ENCODE measurements at regions not wholly inside any gene's neighbourhood (a gene's known extent, or its start where the extent isn't known, plus 50 kb on each side); places are given as distances from the start of the nearest gene placed in this dataset.
"Not testable (repeated sequence)": the region's sequence is repeated elsewhere in the genome, so short reads cannot be mapped to it uniquely, and the experiment has no call there.

DNA sequence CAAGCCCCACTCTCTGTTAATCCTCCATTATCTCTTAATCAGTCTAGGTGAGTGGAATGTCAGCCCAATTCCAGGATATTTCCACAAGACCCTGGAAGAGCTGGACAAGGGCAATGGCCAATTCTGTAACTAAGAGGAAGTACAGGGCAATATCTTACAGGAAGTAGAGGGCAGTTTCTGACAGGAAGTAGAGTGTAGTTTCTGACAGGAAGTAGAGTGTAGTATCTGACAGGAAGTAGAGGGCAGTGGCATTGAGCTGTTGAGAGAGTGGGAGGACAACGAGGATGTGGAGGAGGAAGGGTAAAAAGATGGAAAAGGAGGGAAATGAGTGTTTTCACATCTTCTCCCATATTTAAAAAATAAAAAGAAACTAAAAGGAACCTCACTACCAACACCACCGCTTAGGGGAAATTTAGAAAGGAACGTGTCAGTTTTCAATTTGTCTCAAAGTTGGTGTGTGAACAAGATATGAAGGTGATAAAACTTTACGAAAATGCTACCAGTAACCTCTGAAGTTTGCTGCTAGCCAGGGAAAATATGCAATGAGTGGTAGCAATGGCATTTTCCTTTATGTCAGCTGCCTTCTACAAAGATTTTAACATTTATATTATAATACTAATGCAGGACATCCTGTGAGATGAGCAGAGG, 430.9 kb upstream of the HNRNPA3 start:
- Mint-ChIP-seq H3K4me3 (no peak overlapping the region), H3K27ac (no peak overlapping the region), H3K9me3 (peaks cover 5% of the 10 kb centered on the region), H3K27me3 (no peaks in the 10 kb centered on the region), H3K4me1 (peaks cover 4% of the 10 kb centered on the region), H3K36me3 (peaks cover 5% of the 10 kb centered on the region)
- DNase-seq (ENCODE audit: low spot score in 2 of 2): no peak
- ATAC-seq (ENCODE audit: low read depth): peak; percentile 26

- peaks cover 4% of the 10 kb centered on the region for H3K4me1 Mint-ChIP-seq
- H3K4me3 Mint-ChIP-seq: no peak overlapping the region
- DNase-seq (ENCODE audit: low spot score in 2 of 2): no peak
- H3K9me3 Mint-ChIP-seq: peaks cover 5% of the 10 kb centered on the region
- peaks cover 5% of the 10 kb centered on the region for H3K36me3 Mint-ChIP-seq
- H3K27ac Mint-ChIP-seq: no peak overlapping the region
- no peaks in the 10 kb centered on the region for H3K27me3 Mint-ChIP-seq
- ATAC-seq (ENCODE audit: low read depth): no peak
These were observed 427.9 kb upstream of the HNRNPA3 start for GRCh38 chr2:176784633-176785200.

DNA sequence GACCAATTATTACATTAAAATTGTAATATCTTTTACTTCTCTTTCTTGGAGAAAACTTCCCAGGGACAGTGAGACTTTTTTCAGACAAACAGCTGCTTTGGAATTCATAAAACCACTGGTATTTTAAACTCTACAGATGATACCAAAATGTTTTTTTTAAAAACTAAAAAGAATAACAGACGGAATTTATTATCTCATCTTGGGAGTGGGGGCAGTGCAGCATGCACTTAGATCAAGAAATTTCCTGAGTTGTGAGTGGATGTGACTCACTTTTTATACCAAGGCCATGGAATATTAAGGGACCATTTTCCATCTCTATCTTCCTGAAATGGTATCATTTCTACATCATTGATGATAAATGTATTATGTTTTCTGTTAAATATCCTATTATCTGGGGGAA, 422.8 kb upstream of the HNRNPA3 start:
- Mint-ChIP-seq H3K27ac (no peak overlapping the region), H3K4me1 (no peaks in the 10 kb centered on the region), H3K36me3 (no peaks in the 10 kb centered on the region), H3K27me3 (peaks cover 8% of the 10 kb centered on the region), H3K9me3 (no peaks in the 10 kb centered on the region), H3K4me3 (no peak overlapping the region)
- no peak for DNase-seq (ENCODE audit: low spot score in 2 of 2)
- ATAC-seq (ENCODE audit: low read depth): no peak

DNA sequence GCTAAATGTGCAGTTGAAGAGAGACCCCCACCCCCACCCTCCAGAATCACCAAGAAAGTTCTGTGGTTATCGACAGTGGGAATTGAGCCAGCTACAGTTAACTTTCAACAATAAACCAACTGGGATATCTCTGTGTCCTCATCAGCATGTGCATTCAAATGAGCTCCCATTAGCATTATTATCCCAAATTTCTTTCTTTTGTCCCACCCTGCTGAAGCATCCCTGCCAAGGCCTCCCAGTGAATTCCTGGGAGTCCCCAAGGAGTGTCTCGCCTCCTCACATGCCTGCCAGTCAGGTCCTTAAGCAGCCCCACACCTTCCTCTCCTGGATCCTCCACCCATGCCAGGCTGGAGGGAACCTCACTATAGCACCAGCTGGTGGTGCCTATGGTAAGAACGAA, 422.1 kb upstream of the HNRNPA3 start:
- ATAC-seq (ENCODE audit: low read depth): no peak
- H3K27me3 Mint-ChIP-seq: peaks cover 8% of the 10 kb centered on the region

DNA sequence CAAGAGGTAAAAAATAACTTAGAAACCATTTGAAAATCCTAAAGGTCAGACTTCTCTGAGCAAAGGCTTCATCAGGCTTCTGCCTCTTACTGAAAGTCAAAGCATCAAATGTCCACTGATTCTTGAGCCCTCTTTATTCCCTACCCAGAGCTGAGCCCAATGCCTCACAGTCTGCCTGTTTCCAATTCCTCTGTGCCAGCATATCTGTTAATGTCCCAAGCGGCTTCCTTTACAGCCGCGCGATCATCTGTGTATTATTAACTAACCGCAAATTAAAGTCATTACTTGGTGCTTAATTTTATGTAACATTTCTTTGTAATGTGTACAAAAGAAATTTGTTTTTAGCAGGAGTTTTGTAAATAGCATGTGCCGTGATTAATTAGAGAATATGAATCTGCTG, 418.8 kb upstream of the HNRNPA3 start:
- Mint-ChIP-seq H3K36me3 (no peaks in the 10 kb centered on the region), H3K9me3 (no peaks in the 10 kb centered on the region), H3K27ac (no peak overlapping the region), H3K27me3 (peaks cover 12% of the 10 kb centered on the region), H3K4me1 (no peaks in the 10 kb centered on the region), H3K4me3 (no peak overlapping the region)
- DNase-seq (ENCODE audit: low spot score in 2 of 2) (no peak), ATAC-seq (ENCODE audit: low read depth) (no peak)

More for the DNA sequence above, 422.1 kb upstream of the HNRNPA3 start:
- Mint-ChIP-seq H3K4me3 (no peak overlapping the region), H3K27ac (no peak overlapping the region), H3K36me3 (no peaks in the 10 kb centered on the region), H3K4me1 (no peaks in the 10 kb centered on the region), H3K9me3 (no peaks in the 10 kb centered on the region)
- no peak for DNase-seq (ENCODE audit: low spot score in 2 of 2)

GRCh38 chr2:176794392-176794791, 418.2 kb upstream of the HNRNPA3 start:
- Mint-ChIP-seq H3K4me3 (no peak overlapping the region), H3K27ac (no peak overlapping the region), H3K27me3 (peaks cover 12% of the 10 kb centered on the region), H3K36me3 (no peaks in the 10 kb centered on the region), H3K4me1 (no peaks in the 10 kb centered on the region), H3K9me3 (no peaks in the 10 kb centered on the region)
- no peak for ATAC-seq (ENCODE audit: low read depth)
- DNase-seq (ENCODE audit: low spot score in 2 of 2): no peak

GRCh38 chr2:176795823-176796222, 416.8 kb upstream of the HNRNPA3 start:
- Mint-ChIP-seq H3K27ac (no peak overlapping the region), H3K27me3 (peaks cover 8% of the 10 kb centered on the region), H3K4me1 (no peaks in the 10 kb centered on the region), H3K4me3 (no peak overlapping the region), H3K9me3 (no peaks in the 10 kb centered on the region), H3K36me3 (no peaks in the 10 kb centered on the region)
- DNase-seq (ENCODE audit: low spot score in 2 of 2) (no peak), ATAC-seq (ENCODE audit: low read depth) (no peak)

GRCh38 chr2:176796677-176797076, 415.9 kb upstream of the HNRNPA3 start:
- not testable (repeated sequence) for H3K27ac Mint-ChIP-seq; H3K4me3 Mint-ChIP-seq; H3K9me3 Mint-ChIP-seq; ATAC-seq (ENCODE audit: low read depth); DNase-seq (ENCODE audit: low spot score in 2 of 2); H3K27me3 Mint-ChIP-seq; H3K4me1 Mint-ChIP-seq; H3K36me3 Mint-ChIP-seq

DNA sequence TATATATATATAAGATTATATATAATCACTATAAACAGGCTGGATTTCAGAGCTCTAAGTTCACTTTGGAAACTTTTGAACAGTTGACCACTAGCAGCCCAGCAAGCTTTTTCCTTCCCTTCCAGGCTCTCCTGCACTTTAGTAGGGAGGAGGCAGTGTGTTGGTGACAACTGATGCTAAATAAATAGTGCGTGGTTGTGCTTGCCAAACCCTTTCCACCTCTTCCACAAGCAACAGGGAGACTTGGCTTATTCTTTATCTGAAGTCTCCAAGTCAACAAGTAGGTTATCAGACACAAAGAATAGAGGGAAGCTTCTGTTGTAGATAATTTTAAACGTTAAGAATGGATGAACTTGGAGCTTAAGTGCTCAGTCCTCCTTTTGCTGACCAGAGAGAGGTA, 408.2 kb upstream of the HNRNPA3 start:
- Mint-ChIP-seq H3K36me3 (no peaks in the 10 kb centered on the region), H3K4me1 (no peaks in the 10 kb centered on the region), H3K4me3 (no peak overlapping the region), H3K27ac (no peak overlapping the region), H3K9me3 (no peaks in the 10 kb centered on the region), H3K27me3 (no peaks in the 10 kb centered on the region)
- DNase-seq (ENCODE audit: low spot score in 2 of 2) (no peak), ATAC-seq (ENCODE audit: low read depth) (no peak)

DNA sequence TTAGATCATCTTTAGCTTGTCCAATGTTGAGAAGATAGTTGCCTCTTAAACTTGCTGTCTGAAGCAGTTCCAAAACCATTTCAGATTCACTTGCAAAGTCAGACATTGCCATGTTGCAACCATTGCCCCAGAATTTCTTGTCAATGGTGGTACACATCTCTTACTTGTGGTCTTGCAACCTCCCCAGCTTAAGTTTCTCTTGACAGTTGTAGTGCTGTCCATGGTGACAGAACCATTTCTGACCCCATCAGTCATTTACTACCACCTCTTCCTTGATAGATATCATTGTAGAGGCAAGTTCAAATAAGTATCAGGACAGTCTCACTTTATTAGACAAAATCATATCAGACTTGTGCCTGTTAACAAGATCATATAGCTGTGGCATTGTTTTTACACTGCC, 407.2 kb upstream of the HNRNPA3 start:
- no peaks in the 10 kb centered on the region for H3K27me3 Mint-ChIP-seq
- H3K4me3 Mint-ChIP-seq: no peak overlapping the region
- ATAC-seq (ENCODE audit: low read depth) (no peak), DNase-seq (ENCODE audit: low spot score in 2 of 2) (no peak)
- no peaks in the 10 kb centered on the region for H3K36me3 Mint-ChIP-seq
- no peaks in the 10 kb centered on the region for H3K4me1 Mint-ChIP-seq
- H3K27ac Mint-ChIP-seq: no peak overlapping the region
- H3K9me3 Mint-ChIP-seq: no peaks in the 10 kb centered on the region

GRCh38 chr2:176812246-176812775, 400.3 kb upstream of the HNRNPA3 start:
- peaks cover 5% of the 10 kb centered on the region for H3K27me3 Mint-ChIP-seq
- peaks cover 2% of the 10 kb centered on the region for H3K4me1 Mint-ChIP-seq
- H3K9me3 Mint-ChIP-seq: no peaks in the 10 kb centered on the region
- no peaks in the 10 kb centered on the region for H3K36me3 Mint-ChIP-seq
- no peak overlapping the region for H3K27ac Mint-ChIP-seq
- ATAC-seq (ENCODE audit: low read depth) (no peak), DNase-seq (ENCODE audit: low spot score in 2 of 2) (no peak)
- H3K4me3 Mint-ChIP-seq: no peak overlapping the region

- Mint-ChIP-seq H3K27ac (no peak overlapping the region), H3K27me3 (peaks cover 6% of the 10 kb centered on the region), H3K4me3 (no peak overlapping the region), H3K36me3 (no peaks in the 10 kb centered on the region), H3K9me3 (no peaks in the 10 kb centered on the region), H3K4me1 (peaks cover 2% of the 10 kb centered on the region)
- no peak for DNase-seq (ENCODE audit: low spot score in 2 of 2)
- ATAC-seq (ENCODE audit: low read depth): no peak
These were observed 399.4 kb upstream of the HNRNPA3 start for GRCh38 chr2:176813156-176813555.

DNA sequence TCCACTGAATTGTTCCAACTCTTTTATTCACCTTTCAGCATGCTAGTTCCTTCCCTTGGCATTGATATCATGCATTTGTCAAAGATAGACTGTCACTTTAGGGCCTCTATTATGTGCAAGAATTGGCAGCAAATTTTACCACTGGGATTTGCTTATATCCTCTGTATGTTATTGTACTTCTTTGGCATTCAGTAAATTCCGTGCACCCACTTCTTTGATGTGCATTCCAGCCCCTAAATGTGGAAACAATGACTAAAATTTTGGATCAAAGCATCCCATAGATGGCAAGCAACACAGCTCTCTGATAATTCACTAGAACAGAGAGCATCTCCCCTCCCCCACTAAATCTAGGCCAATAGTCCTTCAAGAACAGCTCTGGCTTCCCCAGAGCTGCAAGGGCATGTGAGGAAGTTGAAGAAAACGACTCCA, 399.0 kb upstream of the HNRNPA3 start:
- no peak for ATAC-seq (ENCODE audit: low read depth)
- Mint-ChIP-seq H3K4me1 (peaks cover 2% of the 10 kb centered on the region), H3K27me3 (peaks cover 8% of the 10 kb centered on the region), H3K9me3 (no peaks in the 10 kb centered on the region), H3K4me3 (no peak overlapping the region), H3K27ac (no peak overlapping the region), H3K36me3 (no peaks in the 10 kb centered on the region)
- no peak for DNase-seq (ENCODE audit: low spot score in 2 of 2)

- no peak for ATAC-seq (ENCODE audit: low read depth)
- Mint-ChIP-seq H3K9me3 (no peaks in the 10 kb centered on the region), H3K36me3 (no peaks in the 10 kb centered on the region), H3K4me1 (peaks cover 2% of the 10 kb centered on the region), H3K27ac (no peak overlapping the region), H3K4me3 (no peak overlapping the region), H3K27me3 (peaks cover 8% of the 10 kb centered on the region)
- no peak for DNase-seq (ENCODE audit: low spot score in 2 of 2)
These were observed 398.3 kb upstream of the HNRNPA3 start for GRCh38 chr2:176814274-176814673.

Data from memory B cell (primary cell).